ENCODE measurements at regions not wholly inside any gene's neighbourhood (a gene's known extent, or its start where the extent isn't known, plus 50 kb on each side); places are given as distances from the start of the nearest gene placed in this dataset.

DNA sequence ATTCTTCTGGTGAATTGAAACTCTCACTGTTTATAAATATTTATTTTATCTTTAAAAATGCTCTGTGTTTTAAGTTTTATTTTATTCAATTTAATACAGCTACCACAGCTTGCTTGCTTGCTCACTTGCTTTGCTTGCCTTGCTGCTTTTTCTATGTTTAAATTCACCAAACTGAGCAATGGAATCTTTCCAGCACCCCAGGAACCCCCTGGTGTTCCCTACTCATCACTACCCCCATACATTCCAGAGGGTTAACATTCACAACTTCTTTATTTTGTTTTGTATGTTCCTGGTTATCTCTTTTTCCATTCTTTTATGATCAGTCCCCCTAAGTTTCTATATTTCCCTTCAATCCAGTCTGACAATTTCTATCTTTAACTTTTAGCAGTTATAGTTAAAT, 166.5 kb upstream of the COL1A2 start:
- DNase-seq (ENCODE audit: low read depth in 1 of 2, low spot score in 1 of 2) = no peak

DNA sequence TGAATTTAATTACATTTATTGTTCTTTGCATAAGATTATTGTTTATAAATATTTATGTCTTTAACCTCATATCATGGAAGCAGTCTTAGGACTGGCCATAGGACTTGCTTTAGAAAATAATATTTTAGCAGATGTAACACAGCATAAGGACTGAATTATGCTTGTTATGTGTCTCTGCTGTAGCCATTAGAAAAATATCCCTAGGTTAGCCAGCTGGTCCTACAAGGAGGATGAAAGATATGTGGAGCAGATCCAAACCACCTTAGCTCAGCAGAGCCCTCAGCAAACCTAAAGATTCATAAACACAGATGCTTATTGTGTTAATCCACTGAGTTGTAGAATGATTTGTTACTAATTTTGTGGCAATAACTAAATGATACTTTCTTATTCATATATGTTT, 166.0 kb upstream of the COL1A2 start:
- DNase-seq (ENCODE audit: low read depth in 1 of 2, low spot score in 1 of 2) = no peak

- no peak for DNase-seq (ENCODE audit: low read depth in 1 of 2, low spot score in 1 of 2)
Observed at GRCh38 chr7:94231305-94231704, 163.4 kb upstream of the COL1A2 start.

DNA sequence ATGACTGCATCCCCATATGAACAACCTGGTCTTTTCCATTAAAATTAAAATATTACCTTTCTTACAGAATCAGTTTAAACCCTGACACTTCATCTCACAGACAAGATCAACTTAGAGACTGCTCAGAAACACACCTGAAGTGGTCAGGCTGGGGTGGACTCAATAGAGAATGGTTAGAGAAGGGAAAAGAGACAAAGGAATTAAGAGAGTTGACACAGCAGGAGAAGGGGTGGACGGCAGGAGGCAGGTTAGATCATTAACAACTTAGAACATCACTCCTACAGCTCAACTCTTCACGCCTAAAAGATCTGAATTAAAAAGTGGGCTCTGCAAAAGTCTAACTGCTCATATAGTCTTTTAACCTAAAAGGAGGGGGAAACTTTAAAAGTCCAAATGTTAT, 157.7 kb upstream of the COL1A2 start:
- DNase-seq (ENCODE audit: low read depth in 1 of 2, low spot score in 1 of 2) = no peak

- no peak for DNase-seq (ENCODE audit: low read depth in 1 of 2, low spot score in 1 of 2)
Observed at GRCh38 chr7:94237417-94237816, 157.3 kb upstream of the COL1A2 start.

- no peak for DNase-seq (ENCODE audit: low read depth in 1 of 2, low spot score in 1 of 2)
Observed at GRCh38 chr7:94239661-94240234, 154.9 kb upstream of the COL1A2 start.

DNA sequence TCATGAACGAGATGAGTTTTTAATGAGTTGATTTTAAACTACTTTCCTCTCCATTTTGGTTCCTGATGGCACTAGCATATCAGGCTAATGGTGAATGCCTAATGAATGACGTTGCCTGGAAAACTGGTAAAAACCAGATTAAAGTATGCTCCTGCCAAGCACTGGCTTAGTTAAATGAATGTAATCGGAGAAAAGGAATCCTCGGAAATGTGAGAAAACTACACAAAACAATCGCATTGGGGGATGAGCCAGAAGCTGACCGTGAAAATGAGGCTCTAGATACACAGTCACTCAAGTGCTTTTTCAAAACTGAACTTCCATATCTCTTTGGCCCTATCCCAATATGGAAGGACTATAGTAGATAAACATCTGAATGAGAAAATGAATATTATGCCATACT, 153.8 kb upstream of the COL1A2 start:
- DNase-seq (ENCODE audit: low read depth in 1 of 2, low spot score in 1 of 2) = no peak

- DNase-seq (ENCODE audit: low read depth in 1 of 2, low spot score in 1 of 2) = no peak
Observed at GRCh38 chr7:94241402-94241925, 153.2 kb upstream of the COL1A2 start.

- DNase-seq (ENCODE audit: low read depth in 1 of 2, low spot score in 1 of 2) = no peak
Observed at GRCh38 chr7:94243066-94243711, 151.5 kb upstream of the COL1A2 start.

DNA sequence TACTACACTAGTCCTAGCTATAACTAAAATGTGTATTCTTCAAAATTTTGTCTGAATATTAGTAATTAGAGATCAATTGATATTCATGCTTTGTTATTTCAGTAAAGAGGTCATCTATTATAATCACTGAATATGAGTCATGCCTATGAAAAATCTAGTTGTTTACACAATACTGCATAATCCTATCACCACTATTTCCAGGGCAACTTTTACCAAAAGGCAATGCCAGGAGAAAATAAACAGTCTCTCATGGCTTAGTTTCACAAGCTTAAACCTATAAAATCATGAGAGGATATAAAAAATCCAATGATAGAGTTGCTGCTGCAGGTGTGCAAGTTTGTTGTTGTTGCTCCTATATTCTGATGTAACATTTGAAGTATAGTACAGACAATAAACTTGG, 149.9 kb upstream of the COL1A2 start:
- no peak for DNase-seq (ENCODE audit: low read depth in 1 of 2, low spot score in 1 of 2)

GRCh38 chr7:94245500-94245899, 149.2 kb upstream of the COL1A2 start:
- DNase-seq (ENCODE audit: low read depth in 1 of 2, low spot score in 1 of 2) = no peak

DNA sequence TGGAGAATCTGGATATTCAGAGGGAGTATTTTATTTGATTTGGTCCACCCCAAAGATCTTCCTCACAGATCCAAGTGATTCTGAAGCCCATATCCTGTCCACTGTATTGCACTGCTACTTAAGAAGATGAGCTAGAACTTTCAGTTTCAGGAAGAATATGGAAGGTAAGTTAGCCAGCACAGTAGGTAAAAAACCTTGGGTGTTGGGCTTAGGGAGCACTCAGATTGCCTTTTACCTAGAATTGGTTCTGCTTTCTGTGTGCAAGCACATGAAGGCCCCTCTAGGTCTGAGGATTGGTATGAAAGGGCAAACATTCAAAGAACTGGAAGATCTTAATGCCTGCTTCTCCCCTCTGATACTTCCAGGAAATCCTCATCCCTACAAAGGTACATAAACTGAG, 146.7 kb upstream of the COL1A2 start:
- no peak for DNase-seq (ENCODE audit: low read depth in 1 of 2, low spot score in 1 of 2)

DNA sequence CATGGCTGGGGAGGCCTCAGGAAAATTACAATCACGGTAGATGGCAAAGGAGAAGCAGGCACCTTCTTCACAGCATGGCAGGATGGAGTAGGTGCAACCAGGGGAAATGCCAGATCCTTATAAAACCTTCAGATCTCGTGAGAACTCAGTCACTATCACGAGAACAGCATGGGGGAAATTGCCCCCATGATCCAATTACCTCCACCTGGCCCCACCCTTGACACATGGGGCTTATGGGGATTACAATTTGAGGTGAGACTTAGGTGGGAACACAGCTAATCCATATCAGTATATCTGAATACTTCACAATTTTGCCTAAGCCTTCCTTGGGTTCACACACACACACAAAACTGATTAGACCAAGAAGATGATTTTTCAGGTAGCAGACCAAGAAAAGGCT, 145.1 kb upstream of the COL1A2 start:
- no peak for DNase-seq (ENCODE audit: low read depth in 1 of 2, low spot score in 1 of 2)

- DNase-seq (ENCODE audit: low read depth in 1 of 2, low spot score in 1 of 2) = no peak
Observed at GRCh38 chr7:94250124-94250523, 144.6 kb upstream of the COL1A2 start.

DNA sequence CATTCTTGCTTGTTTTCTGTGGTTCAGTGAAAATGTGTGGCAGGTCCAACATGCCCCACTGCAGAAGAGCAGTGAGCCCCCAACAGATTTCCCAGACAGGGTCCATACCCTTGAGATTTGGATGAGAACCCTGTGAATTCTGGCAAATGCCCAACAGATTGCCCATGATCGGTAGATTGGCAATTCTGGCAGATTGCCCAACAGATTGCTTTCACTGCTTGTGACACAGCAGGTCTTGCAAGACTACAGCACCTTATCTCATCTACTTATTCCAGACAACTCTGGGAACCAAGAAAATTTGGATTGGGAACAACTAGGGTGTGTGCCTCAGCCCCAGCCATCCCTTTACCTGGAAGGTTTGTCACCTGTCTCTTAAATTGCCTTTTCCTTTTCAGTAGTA, 143.7 kb upstream of the COL1A2 start:
- DNase-seq (ENCODE audit: low read depth in 1 of 2, low spot score in 1 of 2) = no peak

DNA sequence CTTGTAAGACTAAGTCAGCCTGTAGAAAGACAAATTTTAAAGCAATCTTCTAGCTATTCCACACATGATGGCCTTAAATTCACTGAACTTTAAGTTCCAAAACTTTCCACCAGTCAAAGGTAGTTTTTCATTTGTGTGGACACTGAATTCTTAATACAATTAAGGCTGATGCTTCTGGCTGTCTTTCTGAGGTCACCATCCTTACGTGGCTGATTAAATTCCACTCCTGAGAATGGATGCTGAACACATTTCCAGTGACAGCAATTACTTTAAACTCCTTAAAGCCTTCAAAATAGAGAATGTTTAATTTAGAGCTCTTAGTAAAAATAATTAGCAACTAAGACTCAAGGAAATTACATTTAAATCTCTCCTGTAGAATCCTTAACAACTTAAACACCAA, 142.6 kb upstream of the COL1A2 start:
- DNase-seq (ENCODE audit: low read depth in 1 of 2, low spot score in 1 of 2) = no peak

GRCh38 chr7:94252971-94253370, 141.7 kb upstream of the COL1A2 start:
- no peak for DNase-seq (ENCODE audit: low read depth in 1 of 2, low spot score in 1 of 2)

GRCh38 chr7:94253686-94254085, 141.0 kb upstream of the COL1A2 start:
- no peak for DNase-seq (ENCODE audit: low read depth in 1 of 2, low spot score in 1 of 2)

DNA sequence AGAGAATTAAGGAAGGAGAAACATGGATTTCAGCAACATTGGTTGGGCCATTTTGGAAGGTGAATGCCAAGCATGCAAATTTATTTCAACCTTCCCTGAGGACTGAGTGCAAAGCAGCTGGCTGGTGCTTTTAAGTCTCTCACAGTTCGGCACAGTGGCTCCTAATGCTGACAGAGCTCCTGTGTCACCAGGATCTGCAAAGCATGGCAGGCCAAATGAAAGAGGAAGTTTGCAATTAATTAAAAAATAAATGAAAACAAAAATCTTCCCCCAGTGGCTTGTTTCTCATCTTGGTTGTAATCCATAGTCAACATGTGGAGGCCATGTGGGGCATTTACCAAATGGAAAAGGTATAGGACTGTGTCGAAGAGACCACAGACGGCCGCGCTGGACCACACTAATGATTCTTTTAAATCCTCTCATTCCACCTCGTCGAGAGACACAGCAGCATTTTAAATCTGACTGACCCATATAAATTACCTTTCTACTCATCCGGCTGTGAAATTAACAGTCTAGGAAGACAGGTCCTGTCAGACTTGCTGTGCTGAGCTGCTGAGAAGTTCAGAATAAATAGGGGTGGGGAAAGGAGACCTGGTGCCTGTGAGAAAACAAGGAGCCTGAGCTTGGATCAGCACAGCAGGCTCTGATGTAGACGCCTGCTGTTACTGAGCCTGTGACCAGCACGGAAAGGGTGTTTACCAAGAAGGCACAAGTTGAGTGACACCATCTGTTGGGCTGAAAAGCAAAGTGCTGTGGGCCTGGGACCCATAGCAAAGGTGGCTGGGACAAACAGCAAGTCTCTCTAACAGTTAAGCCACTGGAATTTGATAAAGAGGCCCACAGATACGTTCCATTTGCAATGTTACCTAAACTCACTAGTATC, 136.0 kb upstream of the COL1A2 start:
- DNase-seq (ENCODE audit: low read depth in 1 of 2, low spot score in 1 of 2) = no peak

DNA sequence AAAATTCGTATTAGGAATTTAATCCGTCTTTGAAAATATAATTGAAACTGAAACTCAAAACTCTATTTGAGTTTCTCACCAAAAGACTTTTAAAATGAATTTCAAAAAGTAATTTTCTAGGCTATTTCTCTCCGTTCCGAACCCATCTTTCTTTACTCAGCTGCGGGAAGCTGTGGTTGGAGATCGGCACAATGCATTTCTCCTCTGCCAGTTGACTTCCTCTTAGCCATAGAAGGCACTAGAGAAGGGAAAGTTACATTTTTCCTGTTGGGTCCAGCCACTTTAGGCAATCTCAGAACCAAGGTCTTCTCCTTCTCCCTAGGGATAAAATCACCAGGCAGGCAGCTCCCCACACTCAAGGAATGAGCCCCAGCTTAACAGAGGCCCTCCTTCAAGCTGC, 133.6 kb upstream of the COL1A2 start:
- DNase-seq (ENCODE audit: low read depth in 1 of 2, low spot score in 1 of 2) = no peak

DNA sequence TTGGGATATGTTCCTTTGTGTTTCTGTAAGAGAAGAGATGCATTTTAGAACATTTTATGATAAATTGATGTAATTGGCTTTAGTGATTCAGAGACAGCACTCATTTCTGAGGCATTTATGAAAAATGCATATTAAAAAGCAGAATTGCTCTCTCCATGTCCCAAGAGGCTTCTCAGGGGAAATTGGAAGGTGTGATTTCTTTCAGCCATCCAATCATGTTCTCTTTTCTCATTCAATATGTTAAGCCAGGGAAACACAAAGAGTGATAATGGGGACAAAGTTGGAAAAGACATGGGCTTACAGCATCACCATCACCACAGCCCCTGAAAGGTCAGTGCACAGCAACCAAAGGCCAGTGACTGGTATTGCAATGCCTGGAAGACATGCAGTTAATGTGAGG, 129.9 kb upstream of the COL1A2 start:
- DNase-seq (ENCODE audit: low read depth in 1 of 2, low spot score in 1 of 2) = no peak

GRCh38 chr7:94265456-94265855, 129.2 kb upstream of the COL1A2 start:
- no peak for DNase-seq (ENCODE audit: low read depth in 1 of 2, low spot score in 1 of 2)
